PFSK-1 (cell line): ENCODE measurements at regions not wholly inside any gene's neighbourhood (a gene's known extent, or its start where the extent isn't known, plus 50 kb on each side); places are given as distances from the start of the nearest gene placed in this dataset.

Experiments used
- POLR2AphosphoS5 ChIP-seq: IDR thresholded peaks from 2 replicates; pipeline ENCODE4 v1.6.1; 2012; ENCODE audit warnings: low read depth, mild to moderate bottlenecking, control low read depth, low read length, moderate library complexity
- SIN3A ChIP-seq: IDR thresholded peaks from 2 replicates; pipeline ENCODE4 v1.6.1; 2012; ENCODE audit warnings: mild to moderate bottlenecking, low read length, moderate library complexity, borderline replicate concordance; ENCODE audit not compliant: insufficient read depth
- TAF1 ChIP-seq: IDR thresholded peaks from 2 replicates; pipeline ENCODE4 v1.6.1; 2012; ENCODE audit warnings: low read length, control low read depth, borderline replicate concordance; ENCODE audit not compliant: insufficient read depth
- TF ChIP-seq, protein P1 (sequence below), 2 experiments: IDR thresholded peaks; 2 replicates each; pipeline versions ENCODE4 v1.6.1 to v1.8.0; 2011 to 2012; ENCODE audit warnings: low read depth in 2 of 2, low read length in 2 of 2, control low read depth in 1 of 2, inconsistent platforms in 1 of 2, mild to moderate bottlenecking in 1 of 2, moderate library complexity in 1 of 2; ENCODE audit not compliant: insufficient read depth in 1 of 2

DNA sequence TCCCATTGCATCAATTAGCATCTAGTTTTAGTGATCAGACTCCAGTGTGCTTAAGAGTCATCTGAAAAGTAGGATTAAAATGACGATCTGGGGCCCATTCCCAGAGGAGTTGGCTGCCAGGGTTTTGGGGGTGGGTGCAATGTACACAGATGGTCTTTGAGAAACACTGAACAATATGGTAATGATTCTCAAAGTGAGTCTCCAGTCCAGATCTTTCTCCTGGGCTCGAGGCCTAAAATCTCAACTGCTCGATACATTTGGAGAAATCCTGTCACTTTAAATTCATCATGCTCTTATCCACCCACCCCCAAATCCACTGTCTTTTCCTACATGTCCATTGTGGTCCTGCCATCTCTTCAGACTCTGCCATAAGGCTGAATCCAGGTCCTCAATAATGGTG is 80.7 kb upstream of the MYLIP start:
- TF ChIP-seq POLR2AphosphoS5 (no peak), SIN3A (no peak), TAF1 (no peak)
- TF ChIP-seq, protein P1, sequence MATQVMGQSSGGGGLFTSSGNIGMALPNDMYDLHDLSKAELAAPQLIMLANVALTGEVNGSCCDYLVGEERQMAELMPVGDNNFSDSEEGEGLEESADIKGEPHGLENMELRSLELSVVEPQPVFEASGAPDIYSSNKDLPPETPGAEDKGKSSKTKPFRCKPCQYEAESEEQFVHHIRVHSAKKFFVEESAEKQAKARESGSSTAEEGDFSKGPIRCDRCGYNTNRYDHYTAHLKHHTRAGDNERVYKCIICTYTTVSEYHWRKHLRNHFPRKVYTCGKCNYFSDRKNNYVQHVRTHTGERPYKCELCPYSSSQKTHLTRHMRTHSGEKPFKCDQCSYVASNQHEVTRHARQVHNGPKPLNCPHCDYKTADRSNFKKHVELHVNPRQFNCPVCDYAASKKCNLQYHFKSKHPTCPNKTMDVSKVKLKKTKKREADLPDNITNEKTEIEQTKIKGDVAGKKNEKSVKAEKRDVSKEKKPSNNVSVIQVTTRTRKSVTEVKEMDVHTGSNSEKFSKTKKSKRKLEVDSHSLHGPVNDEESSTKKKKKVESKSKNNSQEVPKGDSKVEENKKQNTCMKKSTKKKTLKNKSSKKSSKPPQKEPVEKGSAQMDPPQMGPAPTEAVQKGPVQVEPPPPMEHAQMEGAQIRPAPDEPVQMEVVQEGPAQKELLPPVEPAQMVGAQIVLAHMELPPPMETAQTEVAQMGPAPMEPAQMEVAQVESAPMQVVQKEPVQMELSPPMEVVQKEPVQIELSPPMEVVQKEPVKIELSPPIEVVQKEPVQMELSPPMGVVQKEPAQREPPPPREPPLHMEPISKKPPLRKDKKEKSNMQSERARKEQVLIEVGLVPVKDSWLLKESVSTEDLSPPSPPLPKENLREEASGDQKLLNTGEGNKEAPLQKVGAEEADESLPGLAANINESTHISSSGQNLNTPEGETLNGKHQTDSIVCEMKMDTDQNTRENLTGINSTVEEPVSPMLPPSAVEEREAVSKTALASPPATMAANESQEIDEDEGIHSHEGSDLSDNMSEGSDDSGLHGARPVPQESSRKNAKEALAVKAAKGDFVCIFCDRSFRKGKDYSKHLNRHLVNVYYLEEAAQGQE (IDR thresholded peaks at IDR 0.05; ENCODE audit: insufficient read depth in 1 of 2, low read depth in 2 of 2, low read length in 2 of 2) = no peak
